ENCODE measurements at regions not wholly inside any gene's neighbourhood (a gene's known extent, or its start where the extent isn't known, plus 50 kb on each side); places are given as distances from the start of the nearest gene placed in this dataset.

GRCh38 chr3:41080141-41080540 lies 119.2 kb upstream of the CTNNB1 start:
- H3K9ac ChIP-seq (ENCODE audit: insufficient read depth in 1 of 2, low read depth in 2 of 2, low read length in 2 of 2), result no peak overlapping the region
- H3K4me2 ChIP-seq (ENCODE audit: insufficient read depth, low read length), result no peak overlapping the region
- no peak overlapping the region for H3K4me3 ChIP-seq
- TF ChIP-seq ZBTB7A (IDR thresholded peaks at IDR 0.05; ENCODE audit: borderline replicate concordance, control insufficient read depth, low read depth, low read length), result no peak
- no peak overlapping the region for H3K27ac ChIP-seq (ENCODE audit: extremely low read depth, low read depth, low read length)
- H3K9me1 ChIP-seq (ENCODE audit: control insufficient read depth, insufficient read depth, low read length), result no peaks in the 10 kb centered on the region
- peaks cover 5 to 24% of the 10 kb centered on the region in 2 experiments; a peak in 3 of 5 replicates for H3K27me3 ChIP-seq (ENCODE audit: control insufficient read depth in 2 of 2, insufficient read depth in 2 of 2, low read length in 2 of 2)
- FAIRE-seq, result no peak
- no TSS peak for BruUV-seq (replicated peaks)
- 1% methylated on average over 4 of the region's 4 CpGs for WGBS (ENCODE audit: insufficient coverage, low coverage, missing lambda C conversion rate)
- H4K20me1 ChIP-seq (replicated peaks; ENCODE audit: control insufficient read depth, insufficient read depth, low read length), result no peaks in the 10 kb centered on the region
- DNase-seq (ENCODE audit: extremely low read depth in 1 of 4, low spot score in 3 of 4), result no peak
- no peaks in the 10 kb centered on the region for H3K36me3 ChIP-seq (ENCODE audit: control insufficient read depth, insufficient read depth, low read length)
- POLR2A ChIA-PET, result interaction anchor here (0.7 to 1.5 kb wide), 3 partner anchors 21 to 331 kb away, joined by 3 to 5 read pairs (median 4); no protein-coding TSS in a partner anchor
- no peaks in the 10 kb centered on the region for H3K9me3 ChIP-seq (replicated peaks; ENCODE audit: control insufficient read depth, insufficient read depth, low read depth, low read length)
- intact Hi-C loops (cut with micrococcal nuclease), result no loop called here
- H2AFZ ChIP-seq (ENCODE audit: low read depth, low read length), result no peak overlapping the region
- peaks cover 0 to 5% of the 10 kb centered on the region in 2 experiments; a peak in 2 of 5 replicates for H3K4me1 ChIP-seq (replicated peaks in 1 of 2; ENCODE audit: control insufficient read depth in 2 of 2, insufficient read depth in 2 of 2, low read length in 2 of 2)
- CTCF ChIA-PET (ENCODE audit: low intra/inter-chr PET ratio), result no interaction called here
- H3K79me2 ChIP-seq (ENCODE audit: control insufficient read depth, insufficient read depth, low read length), result no peaks in the 10 kb centered on the region
- in situ Hi-C loops (cut with MboI), result no loop called here
- ATAC-seq, result no peak

GRCh38 chr3:41088882-41089281 lies 110.4 kb upstream of the CTNNB1 start:
- 0% methylated on average over 1 of the region's 1 CpG for WGBS (ENCODE audit: insufficient coverage, low coverage, missing lambda C conversion rate)

More at GRCh38 chr3:41088882-41089281, 110.4 kb upstream of the CTNNB1 start:
- BruUV-seq (replicated peaks), result no TSS peak
- in situ Hi-C loops (cut with MboI), result no loop called here
- intact Hi-C loops (cut with micrococcal nuclease), result no loop called here
- Histone ChIP-seq H4K20me1 (replicated peaks; ENCODE audit: control insufficient read depth, insufficient read depth, low read length) (no peaks in the 10 kb centered on the region), H3K4me3 (no peak overlapping the region), H3K9me1 (ENCODE audit: control insufficient read depth, insufficient read depth, low read length) (no peaks in the 10 kb centered on the region), H2AFZ (ENCODE audit: low read depth, low read length) (no peak overlapping the region), H3K4me2 (ENCODE audit: insufficient read depth, low read length) (no peak overlapping the region), H3K79me2 (ENCODE audit: control insufficient read depth, insufficient read depth, low read length) (no peaks in the 10 kb centered on the region), H3K27me3 (ENCODE audit: control insufficient read depth in 2 of 2, insufficient read depth in 2 of 2, low read length in 2 of 2) (no peaks in the 10 kb centered on the region), H3K9ac (ENCODE audit: insufficient read depth in 1 of 2, low read depth in 2 of 2, low read length in 2 of 2) (no peak overlapping the region), H3K27ac (ENCODE audit: extremely low read depth, low read depth, low read length) (no peak overlapping the region), H3K4me1 (replicated peaks in 1 of 2; ENCODE audit: control insufficient read depth in 2 of 2, insufficient read depth in 2 of 2, low read length in 2 of 2) (no peaks in the 10 kb centered on the region), H3K36me3 (ENCODE audit: control insufficient read depth, insufficient read depth, low read length) (no peaks in the 10 kb centered on the region), H3K9me3 (replicated peaks; ENCODE audit: control insufficient read depth, insufficient read depth, low read depth, low read length) (no peaks in the 10 kb centered on the region)
- ChIA-PET CTCF (ENCODE audit: low intra/inter-chr PET ratio) (interaction anchor here (0.6 kb wide), 1 partner anchor 318 kb away, joined by 3 read pairs; no protein-coding TSS in a partner anchor), POLR2A (interaction anchor here (0.6 kb wide), 1 partner anchor 9 kb away, joined by 3 read pairs; no protein-coding TSS in a partner anchor)
- TF ChIP-seq ZFX (CRISPR knock-in tag; IDR thresholded peaks at IDR 0.05), result no peak
- no peak for TF ChIP-seq ZNF57 (CRISPR knock-in tag; IDR thresholded peaks at IDR 0.05)
- FAIRE-seq (no peak), ATAC-seq (no peak), DNase-seq (ENCODE audit: extremely low read depth in 1 of 4, low spot score in 3 of 4) (no peak)
